ENCODE measurements at regions not wholly inside any gene's neighbourhood (a gene's known extent, or its start where the extent isn't known, plus 50 kb on each side); places are given as distances from the start of the nearest gene placed in this dataset.
A peak's percentile ranks its signal among the peaks of the same experiment; 100 is the strongest.

DNA sequence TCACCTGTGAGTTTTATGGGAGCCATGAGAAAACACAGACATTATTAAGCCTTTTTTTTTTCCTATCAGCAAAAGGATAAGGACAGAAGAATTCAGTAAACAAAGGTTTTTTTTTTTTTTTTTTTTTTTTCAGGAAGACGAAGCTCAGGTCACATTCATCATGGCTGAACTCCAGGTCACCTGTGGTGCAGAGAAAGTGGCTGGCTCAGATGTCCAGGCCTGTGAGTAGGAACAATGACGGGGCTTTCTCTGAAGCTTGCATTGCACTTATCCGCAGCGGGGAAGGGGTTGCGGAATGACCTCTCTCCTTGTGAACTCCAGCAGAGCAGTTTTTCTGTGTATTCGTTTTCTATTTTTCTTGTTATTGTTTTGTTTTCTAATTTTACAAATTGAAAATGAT is 759.6 kb upstream of the TMEM132C start:
- H2AFZ ChIP-seq (ENCODE audit: low read length), result no peak overlapping the region
- no CpG with 5 or more reads among the region's 6 CpGs for WGBS, 2 donors (ENCODE audit: extremely low coverage in 2 of 2, insufficient read length in 2 of 2, insufficient replicate concordance in 1 of 2)
- no peak overlapping the region for H2BK12ac ChIP-seq (ENCODE audit: low read length)
- H3K18ac ChIP-seq (ENCODE audit: low read length), result no peak overlapping the region
- no peak overlapping the region for H3K23ac ChIP-seq (ENCODE audit: low read depth, low read length, poor library complexity)
- no peak overlapping the region for H3K9ac ChIP-seq (ENCODE audit: low read depth, low read length, poor library complexity)
- H3K4me2 ChIP-seq (ENCODE audit: insufficient read depth, low read length, poor library complexity, severe bottlenecking), result no peak overlapping the region
- no peaks in the 10 kb centered on the region for H3K4me1 ChIP-seq (ENCODE audit: control insufficient read depth in 2 of 2, insufficient read depth in 1 of 2, low read depth in 1 of 2, low read length in 2 of 2)
- H3K27me3 ChIP-seq (ENCODE audit: control insufficient read depth in 3 of 3, insufficient read depth in 3 of 3, low read depth in 1 of 3, low read length in 3 of 3), result no peaks in the 10 kb centered on the region
- H3K27ac ChIP-seq (replicated peaks; ENCODE audit: low read length), result no peak overlapping the region
- no peak overlapping the region for H3K4ac ChIP-seq (ENCODE audit: low read length)
- H3K79me1 ChIP-seq (ENCODE audit: low read depth, low read length), result no peaks in the 10 kb centered on the region
- H2BK15ac ChIP-seq (ENCODE audit: low read length), result no peak overlapping the region
- H4K91ac ChIP-seq (ENCODE audit: low read depth, low read length, poor library complexity), result no peak overlapping the region
- no peak overlapping the region for H2BK120ac ChIP-seq (ENCODE audit: low read depth, low read length)
- no peaks in the 10 kb centered on the region for H3K9me3 ChIP-seq (replicated peaks in 1 of 2; ENCODE audit: control insufficient read depth in 2 of 2, insufficient read depth in 1 of 2, low read depth in 1 of 2, low read length in 2 of 2)
- H3K36me3 ChIP-seq (replicated peaks in 1 of 2; ENCODE audit: control insufficient read depth in 2 of 2, insufficient read depth in 2 of 2, low read length in 2 of 2), result no peaks in the 10 kb centered on the region
- H4K8ac ChIP-seq (ENCODE audit: low read depth, low read length), result no peak overlapping the region
- no peak overlapping the region for H2BK5ac ChIP-seq (ENCODE audit: low read length)
- no peak overlapping the region for H3K4me3 ChIP-seq (ENCODE audit: low read length in 2 of 2)
- no peak overlapping the region for H2AK5ac ChIP-seq (ENCODE audit: low read depth, low read length)
- no peak overlapping the region for H3K14ac ChIP-seq (ENCODE audit: low read length)
- no peak for DNase-seq (ENCODE audit: low spot score)

DNA sequence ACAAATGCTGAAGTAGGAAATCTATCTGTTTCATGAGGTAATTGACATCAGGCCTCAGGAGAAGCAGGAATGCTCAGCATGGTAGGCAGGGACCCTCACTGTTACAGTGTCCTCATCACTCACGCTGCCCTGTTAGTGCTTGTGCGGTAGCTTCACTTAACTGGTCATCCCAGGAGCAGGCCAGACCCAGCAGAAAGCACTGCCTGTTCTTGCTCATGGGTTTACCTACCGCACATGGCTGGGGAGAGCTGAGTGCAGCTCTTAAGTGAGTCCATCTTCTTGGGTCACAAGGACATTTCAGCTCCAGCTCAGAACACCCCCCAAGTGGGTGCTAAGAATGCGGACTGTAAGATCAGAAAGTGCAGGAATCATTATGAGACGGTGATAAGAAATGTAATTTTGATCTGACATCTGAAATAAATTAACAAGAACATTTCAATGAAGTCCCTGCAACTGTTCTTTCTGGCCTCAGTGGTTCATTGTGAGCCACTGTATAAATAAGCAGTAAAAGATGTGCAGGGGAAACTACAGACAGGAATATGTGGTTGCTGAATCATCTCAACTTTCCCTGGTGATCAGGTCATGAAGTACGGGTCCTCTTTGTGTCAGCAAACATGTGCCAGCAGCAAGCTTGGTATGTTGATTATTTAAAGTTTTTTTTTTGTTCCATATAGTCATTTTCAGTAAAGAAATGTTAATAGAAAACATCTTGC is 757.7 kb upstream of the TMEM132C start:
- H3K9ac ChIP-seq (ENCODE audit: low read depth, low read length, poor library complexity), result peak overlapping the region; percentile 52
- no peaks in the 10 kb centered on the region for H3K9me3 ChIP-seq (replicated peaks in 1 of 2; ENCODE audit: control insufficient read depth in 2 of 2, insufficient read depth in 1 of 2, low read depth in 1 of 2, low read length in 2 of 2)
- H2AK5ac ChIP-seq (ENCODE audit: low read depth, low read length), result no peak overlapping the region
- H2AFZ ChIP-seq (ENCODE audit: low read length), result no peak overlapping the region
- no CpG with 5 or more reads among the region's 6 CpGs for WGBS, 2 donors (ENCODE audit: extremely low coverage in 2 of 2, insufficient read length in 2 of 2, insufficient replicate concordance in 1 of 2)
- H3K4me3 ChIP-seq (ENCODE audit: low read length in 2 of 2), result no peak overlapping the region
- H3K4me2 ChIP-seq (ENCODE audit: insufficient read depth, low read length, poor library complexity, severe bottlenecking), result no peak overlapping the region
- no peaks in the 10 kb centered on the region for H3K4me1 ChIP-seq (ENCODE audit: control insufficient read depth in 2 of 2, insufficient read depth in 1 of 2, low read depth in 1 of 2, low read length in 2 of 2)
- no peak overlapping the region for H4K8ac ChIP-seq (ENCODE audit: low read depth, low read length)
- H3K4ac ChIP-seq (ENCODE audit: low read length), result no peak overlapping the region
- H3K14ac ChIP-seq (ENCODE audit: low read length), result no peak overlapping the region
- no peak overlapping the region for H2BK12ac ChIP-seq (ENCODE audit: low read length)
- H4K91ac ChIP-seq (ENCODE audit: low read depth, low read length, poor library complexity), result peak overlapping the region; percentile 3
- H3K27ac ChIP-seq (replicated peaks; ENCODE audit: low read length), result no peak overlapping the region
- H2BK5ac ChIP-seq (ENCODE audit: low read length), result no peak overlapping the region
- H2BK120ac ChIP-seq (ENCODE audit: low read depth, low read length), result no peak overlapping the region
- no peaks in the 10 kb centered on the region for H3K36me3 ChIP-seq (replicated peaks in 1 of 2; ENCODE audit: control insufficient read depth in 2 of 2, insufficient read depth in 2 of 2, low read length in 2 of 2)
- peak overlapping the region; percentile 59 for H2BK15ac ChIP-seq (ENCODE audit: low read length)
- DNase-seq (ENCODE audit: low spot score), result no peak
- peak overlapping the region; percentile 66 for H3K18ac ChIP-seq (ENCODE audit: low read length)
- H3K79me1 ChIP-seq (ENCODE audit: low read depth, low read length), result no peaks in the 10 kb centered on the region
- peak overlapping the region; percentile 27 for H3K23ac ChIP-seq (ENCODE audit: low read depth, low read length, poor library complexity)
- no peaks in the 10 kb centered on the region for H3K27me3 ChIP-seq (ENCODE audit: control insufficient read depth in 3 of 3, insufficient read depth in 3 of 3, low read depth in 1 of 3, low read length in 3 of 3)

DNA sequence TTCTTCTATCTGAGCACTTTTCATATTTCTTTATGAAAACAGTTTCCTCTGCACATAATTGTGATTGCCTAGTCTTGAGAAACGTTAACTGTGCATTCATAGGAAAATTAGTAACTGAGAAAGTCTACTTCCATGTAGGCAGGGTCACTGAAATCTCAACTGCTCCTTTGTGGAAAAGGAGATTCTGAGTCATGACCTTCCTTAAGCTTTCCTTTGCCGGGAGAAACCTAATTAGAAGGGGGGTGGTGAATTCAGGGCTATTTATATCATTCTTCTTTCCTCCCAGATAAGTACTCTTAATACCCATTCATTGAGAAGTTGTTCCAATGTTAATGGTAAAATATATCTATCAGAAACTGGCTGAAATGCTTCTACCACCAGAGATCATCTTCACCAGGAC is 751.0 kb upstream of the TMEM132C start:
- Histone ChIP-seq H2BK5ac (ENCODE audit: low read length) (no peak overlapping the region), H3K9me3 (replicated peaks in 1 of 2; ENCODE audit: control insufficient read depth in 2 of 2, insufficient read depth in 1 of 2, low read depth in 1 of 2, low read length in 2 of 2) (no peaks in the 10 kb centered on the region), H3K36me3 (replicated peaks in 1 of 2; ENCODE audit: control insufficient read depth in 2 of 2, insufficient read depth in 2 of 2, low read length in 2 of 2) (no peaks in the 10 kb centered on the region), H2AK5ac (ENCODE audit: low read depth, low read length) (no peak overlapping the region), H3K9ac (ENCODE audit: low read depth, low read length, poor library complexity) (no peak overlapping the region), H4K8ac (ENCODE audit: low read depth, low read length) (no peak overlapping the region), H3K4ac (ENCODE audit: low read length) (no peak overlapping the region), H3K4me1 (ENCODE audit: control insufficient read depth in 2 of 2, insufficient read depth in 1 of 2, low read depth in 1 of 2, low read length in 2 of 2) (no peaks in the 10 kb centered on the region), H3K18ac (ENCODE audit: low read length) (no peak overlapping the region), H2BK15ac (ENCODE audit: low read length) (no peak overlapping the region), H2BK120ac (ENCODE audit: low read depth, low read length) (no peak overlapping the region), H2BK12ac (ENCODE audit: low read length) (no peak overlapping the region), H4K91ac (ENCODE audit: low read depth, low read length, poor library complexity) (no peak overlapping the region), H3K27me3 (ENCODE audit: control insufficient read depth in 3 of 3, insufficient read depth in 3 of 3, low read depth in 1 of 3, low read length in 3 of 3) (no peaks in the 10 kb centered on the region), H3K4me2 (ENCODE audit: insufficient read depth, low read length, poor library complexity, severe bottlenecking) (no peak overlapping the region), H3K79me1 (ENCODE audit: low read depth, low read length) (no peaks in the 10 kb centered on the region), H3K4me3 (ENCODE audit: low read length in 2 of 2) (no peak overlapping the region), H3K23ac (ENCODE audit: low read depth, low read length, poor library complexity) (no peak overlapping the region), H2AFZ (ENCODE audit: low read length) (no peak overlapping the region), H3K14ac (ENCODE audit: low read length) (no peak overlapping the region), H3K27ac (replicated peaks; ENCODE audit: low read length) (no peak overlapping the region)
- no peak for DNase-seq (ENCODE audit: low spot score)
- no CpG with 5 or more reads among the region's 2 CpGs for WGBS, 2 donors (ENCODE audit: extremely low coverage in 2 of 2, insufficient read length in 2 of 2, insufficient replicate concordance in 1 of 2)

DNA sequence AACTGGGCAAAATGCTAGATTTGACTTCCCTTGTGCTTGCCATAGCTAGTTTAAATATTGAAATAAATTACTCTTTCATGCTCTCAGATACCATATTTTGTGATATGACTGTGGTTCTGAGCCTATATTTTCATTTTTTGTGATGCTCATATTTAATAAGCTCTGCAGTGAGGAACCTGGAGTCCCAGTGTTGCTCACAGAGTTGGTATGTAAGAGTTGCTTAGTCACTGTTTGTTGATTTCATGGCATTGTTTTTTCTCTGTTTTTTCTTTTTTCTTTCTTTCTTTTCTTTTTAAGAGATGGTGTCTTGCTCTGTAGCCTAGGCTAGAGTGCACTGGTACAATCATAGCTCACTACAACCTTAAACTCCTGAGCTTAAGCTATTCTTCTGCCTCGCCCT is 750.5 kb upstream of the TMEM132C start:
- Histone ChIP-seq H2AK5ac (ENCODE audit: low read depth, low read length) (no peak overlapping the region), H3K27me3 (ENCODE audit: control insufficient read depth in 3 of 3, insufficient read depth in 3 of 3, low read depth in 1 of 3, low read length in 3 of 3) (no peaks in the 10 kb centered on the region), H3K18ac (ENCODE audit: low read length) (no peak overlapping the region), H3K23ac (ENCODE audit: low read depth, low read length, poor library complexity) (no peak overlapping the region), H4K8ac (ENCODE audit: low read depth, low read length) (no peak overlapping the region), H3K4me1 (ENCODE audit: control insufficient read depth in 2 of 2, insufficient read depth in 1 of 2, low read depth in 1 of 2, low read length in 2 of 2) (no peaks in the 10 kb centered on the region), H2BK5ac (ENCODE audit: low read length) (no peak overlapping the region), H3K36me3 (replicated peaks in 1 of 2; ENCODE audit: control insufficient read depth in 2 of 2, insufficient read depth in 2 of 2, low read length in 2 of 2) (no peaks in the 10 kb centered on the region), H4K91ac (ENCODE audit: low read depth, low read length, poor library complexity) (no peak overlapping the region), H2BK12ac (ENCODE audit: low read length) (no peak overlapping the region), H3K4ac (ENCODE audit: low read length) (no peak overlapping the region), H2BK15ac (ENCODE audit: low read length) (no peak overlapping the region), H3K9ac (ENCODE audit: low read depth, low read length, poor library complexity) (no peak overlapping the region), H3K27ac (replicated peaks; ENCODE audit: low read length) (no peak overlapping the region), H2AFZ (ENCODE audit: low read length) (no peak overlapping the region), H3K4me3 (ENCODE audit: low read length in 2 of 2) (no peak overlapping the region), H2BK120ac (ENCODE audit: low read depth, low read length) (no peak overlapping the region), H3K79me1 (ENCODE audit: low read depth, low read length) (no peaks in the 10 kb centered on the region), H3K14ac (ENCODE audit: low read length) (no peak overlapping the region), H3K4me2 (ENCODE audit: insufficient read depth, low read length, poor library complexity, severe bottlenecking) (no peak overlapping the region), H3K9me3 (replicated peaks in 1 of 2; ENCODE audit: control insufficient read depth in 2 of 2, insufficient read depth in 1 of 2, low read depth in 1 of 2, low read length in 2 of 2) (no peaks in the 10 kb centered on the region)
- no peak for DNase-seq (ENCODE audit: low spot score)
- WGBS, 2 donors (ENCODE audit: extremely low coverage in 2 of 2, insufficient read length in 2 of 2, insufficient replicate concordance in 1 of 2), result no CpG with 5 or more reads among the region's 1 CpG
